NCI-H1930 (cell line): ENCODE measurements at regions not wholly inside any gene's neighbourhood (a gene's known extent, or its start where the extent isn't known, plus 50 kb on each side); places are given as distances from the start of the nearest gene placed in this dataset.

Experiments
- DNase-seq, 2 experiments: peaks; one replicate each; lab custom pipeline; 2025; lab: John Stamatoyannopoulos, UW

GRCh38 chr20:22734946-22735647, 150.7 kb upstream of the FOXA2 start:
- peak in 1 of 2 experiments; percentile 21 for DNase-seq

- no peak for DNase-seq
Observed at GRCh38 chr20:22740829-22741228, 156.5 kb upstream of the FOXA2 start.

GRCh38 chr20:22744341-22745193, 160.2 kb upstream of the FOXA2 start:
- no peak for DNase-seq

- DNase-seq = no peak
Observed at GRCh38 chr20:22745194-22745500, 160.8 kb upstream of the FOXA2 start.

- no peak for DNase-seq
Observed at GRCh38 chr20:22746957-22747356, 162.6 kb upstream of the FOXA2 start.

GRCh38 chr20:22752324-22752723, 168.0 kb upstream of the FOXA2 start:
- no peak for DNase-seq

- DNase-seq = no peak
Observed at GRCh38 chr20:22757424-22758183, 173.2 kb upstream of the FOXA2 start.

- no peak for DNase-seq
Observed at GRCh38 chr20:22758815-22759214, 174.4 kb upstream of the FOXA2 start.

GRCh38 chr20:22762576-22763256, 178.3 kb upstream of the FOXA2 start:
- no peak for DNase-seq

- DNase-seq = no peak
Observed at GRCh38 chr20:22763257-22763906, 179.0 kb upstream of the FOXA2 start.

GRCh38 chr20:22768266-22769178, 184.2 kb upstream of the FOXA2 start:
- DNase-seq = no peak

GRCh38 chr20:22770241-22770800, 185.9 kb upstream of the FOXA2 start:
- DNase-seq = no peak

- no peak for DNase-seq
Observed at GRCh38 chr20:22771706-22772105, 187.3 kb upstream of the FOXA2 start.

GRCh38 chr20:22773344-22773743, 189.0 kb upstream of the FOXA2 start:
- no peak for DNase-seq

GRCh38 chr20:22775256-22775655, 190.9 kb upstream of the FOXA2 start:
- DNase-seq = no peak

GRCh38 chr20:22775671-22776139, 191.3 kb upstream of the FOXA2 start:
- DNase-seq = no peak

GRCh38 chr20:22776369-22776768, 192.0 kb upstream of the FOXA2 start:
- no peak for DNase-seq

- DNase-seq = peak in 1 of 2 experiments; percentile 25
Observed at GRCh38 chr20:22779878-22780277, 195.5 kb upstream of the FOXA2 start.

- DNase-seq = no peak
Observed at GRCh38 chr20:22781869-22782268, 197.5 kb upstream of the FOXA2 start.

GRCh38 chr20:22789676-22790075, 205.3 kb upstream of the FOXA2 start:
- DNase-seq = no peak
